HCT116 (cell line): ENCODE measurements at regions not wholly inside any gene's neighbourhood (a gene's known extent, or its start where the extent isn't known, plus 50 kb on each side); places are given as distances from the start of the nearest gene placed in this dataset.

Experiments
- ATAC-seq: fragments of 200-7000 bp; cut with Tn5 transposase; 2 replicates; pipeline ENCODE4 v1.9.1; 2020; ENCODE audit warnings: mild to moderate bottlenecking, moderate library complexity
- BruUV-seq: library from RNA; stranded (reverse); fragments of 400-500 nt; replicated peaks from 2 replicates; lab custom pipeline; 2021; lab: Mats Ljungman, UMichigan
- CTCF ChIA-PET: fragments of 300-600 bp; sonication (Branson Sonifier 250); formaldehyde crosslinking; loops from one replicate; lab custom pipeline; 2021; ENCODE audit warnings: antibody characterized with exemption; lab: Charles Lee
- POLR2A ChIA-PET: fragments of 300-600, 350-600 bp; sonication (Branson Sonifier 250); formaldehyde crosslinking; loops from one replicate; lab custom pipeline; 2021; ENCODE audit warnings: antibody characterized with exemption; lab: Charles Lee
- RAD21 ChIA-PET, 2 experiments: fragments of 300-600 bp; sonication (Branson Sonifier 250); formaldehyde crosslinking; loops; one replicate each; lab custom pipeline; 2023; ENCODE audit warnings: low total read pairs in 2 of 2; ENCODE audit not compliant: uncharacterized antibody in 2 of 2, unreplicated experiment in 2 of 2, low non-redundant PET in 1 of 2; lab: Charles Lee
- DNase-seq: peaks from one replicate; pipeline ENCODE4 v3.0.0-alpha.2; 2010; ENCODE audit warnings: low read depth, low spot score
- H2AFZ ChIP-seq: fragments of 200-600 bp; shearing (Covaris generic), sonication (generic); 2 replicates; pipeline ENCODE4 v1.6.1; 2017; ENCODE audit warnings: low read depth, mixed run types, mixed read lengths, antibody characterized with exemption, low read length; ENCODE audit not compliant: poor library complexity, severe bottlenecking
- H3K27ac ChIP-seq: 2 replicates; pipeline ENCODE4 v1.5.1; 2012; ENCODE audit warnings: low read depth, low read length
- H3K27me3 ChIP-seq: fragments of 200-600 bp; sonication (generic); 2 replicates; pipeline ENCODE4 v1.6.1; 2016; ENCODE audit warnings: mixed run types, low read length, mixed read lengths; ENCODE audit not compliant: insufficient read depth
- H3K36me3 ChIP-seq, 2 experiments: fragments of 200-500 bp in 1 of 2; fragments of 200-600 bp in 1 of 2; sonication (Bioruptor generic) in 1 of 2; sonication (generic) in 1 of 2; 2 replicates each; pipeline versions ENCODE4 v1.5.1 to v1.6.1; 2014 to 2016; ENCODE audit warnings: low read length in 2 of 2, inconsistent platforms in 1 of 2, mixed read lengths in 1 of 2, mixed run types in 1 of 2; ENCODE audit not compliant: insufficient read depth in 2 of 2, control insufficient read depth in 1 of 2
- H3K4me1 ChIP-seq, 2 experiments: fragments of 200-600 bp in 1 of 2; sonication (generic) in 1 of 2; 2 replicates each; pipeline versions ENCODE4 v1.5.1 to v1.6.1; 2012 to 2017; ENCODE audit warnings: low read length in 2 of 2, inconsistent platforms in 1 of 2, mild to moderate bottlenecking in 1 of 2, mixed read lengths in 1 of 2, mixed run types in 1 of 2, moderate library complexity in 1 of 2; ENCODE audit not compliant: insufficient read depth in 2 of 2, control insufficient read depth in 1 of 2
- H3K4me2 ChIP-seq: fragments of 200-600 bp; sonication (generic); 2 replicates; pipeline ENCODE4 v1.6.1; 2017; ENCODE audit warnings: mixed run types, low read length, mixed read lengths
- H3K4me3 ChIP-seq, 2 experiments: fragments of 200-600 bp in 1 of 2; sonication (generic) in 1 of 2; replicated peaks in 1 of 2; 2 replicates each; pipeline ENCODE4 v1.5.1; 2011 to 2016; ENCODE audit warnings: low read length in 2 of 2, control low read depth in 1 of 2, low read depth in 1 of 2, mild to moderate bottlenecking in 1 of 2, mixed read lengths in 1 of 2, mixed run types in 1 of 2
- H3K79me2 ChIP-seq: fragments of 200-600 bp; sonication (generic); 2 replicates; pipeline ENCODE4 v1.6.1; 2017; ENCODE audit warnings: mild to moderate bottlenecking, mixed run types, low read length, moderate library complexity, mixed read lengths; ENCODE audit not compliant: insufficient read depth
- H3K9ac ChIP-seq: fragments of 200-600 bp; sonication (generic); 2 replicates; pipeline ENCODE4 v1.6.1; 2016; ENCODE audit warnings: low read length, mixed read lengths
- H3K9me2 ChIP-seq: fragments of 200-600 bp; sonication (generic), shearing (Covaris generic); 2 replicates; pipeline ENCODE4 v1.6.1; 2017; ENCODE audit warnings: mixed run types, mild to moderate bottlenecking, moderate library complexity; ENCODE audit not compliant: insufficient read depth
- H3K9me3 ChIP-seq, 2 experiments: fragments of 200-500 bp in 1 of 2; fragments of 200-600 bp in 1 of 2; sonication (Bioruptor generic) in 1 of 2; sonication (generic) in 1 of 2; 2 replicates each; pipeline ENCODE4 v1.6.1; 2014 to 2017; ENCODE audit warnings: low read length in 2 of 2, mixed read lengths in 2 of 2, inconsistent platforms in 1 of 2, low read depth in 1 of 2, mild to moderate bottlenecking in 1 of 2, mixed run types in 1 of 2, moderate library complexity in 1 of 2; ENCODE audit not compliant: control insufficient read depth in 1 of 2, insufficient read depth in 1 of 2
- H4K20me1 ChIP-seq: fragments of 200-600 bp; sonication (generic), shearing (Covaris generic); 2 replicates; pipeline ENCODE4 v1.6.1; 2017; ENCODE audit warnings: mixed run types, mild to moderate bottlenecking, moderate library complexity; ENCODE audit not compliant: insufficient read depth
- CBX3 ChIP-seq: IDR thresholded peaks from 2 replicates; pipeline ENCODE4 v1.6.1; 2012; ENCODE audit warnings: low read depth
- EGR1 ChIP-seq: IDR thresholded peaks from 2 replicates; pipeline ENCODE4 v1.6.1; 2012; ENCODE audit warnings: low read depth
- JUND ChIP-seq: IDR thresholded peaks from 2 replicates; pipeline ENCODE4 v1.6.1; 2012
- SIN3A ChIP-seq: IDR thresholded peaks from 2 replicates; pipeline ENCODE4 v1.6.1; 2012; ENCODE audit warnings: low read depth
- SP1 ChIP-seq: IDR thresholded peaks from 2 replicates; pipeline ENCODE4 v1.6.1; 2012; ENCODE audit warnings: low read depth
- ZNF274 ChIP-seq: fragments of 200-500 bp; sonication (Bioruptor generic); IDR thresholded peaks from 2 replicates; pipeline ENCODE4 v1.6.1; 2014; ENCODE audit warnings: mild to moderate bottlenecking, low read depth, low read length, inconsistent platforms
- intact Hi-C: fragments of 100-400 bp; cut with micrococcal nuclease; formaldehyde crosslinking; loops from 2 replicates; pipeline ENCODE4 v1.10.0; 2022
- TF ChIP-seq, protein P1 (sequence below): IDR thresholded peaks from 2 replicates; pipeline ENCODE4 v1.6.1; 2012

DNA sequence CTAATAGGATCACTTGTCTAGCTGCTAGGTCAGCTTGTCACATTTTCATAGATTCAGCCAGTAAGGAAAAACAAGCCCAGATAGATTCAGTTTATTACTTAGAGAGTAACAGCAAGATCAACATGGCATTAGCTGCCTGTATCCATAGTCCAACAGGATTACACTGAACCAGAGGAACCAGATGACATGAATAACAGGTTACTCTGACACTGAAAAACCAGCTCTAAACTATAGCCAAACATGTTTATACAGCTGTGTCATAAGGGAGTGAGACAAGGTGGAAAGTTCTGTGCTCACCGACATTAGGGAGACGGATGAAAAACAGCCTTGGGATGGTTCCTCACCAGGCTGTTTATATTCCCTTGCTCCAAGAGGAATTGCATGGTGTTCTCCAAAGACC lies 102.9 kb upstream of the EOLA2 start (continued):
- no peak for TF ChIP-seq CBX3
- no peak for TF ChIP-seq ZNF274

DNA sequence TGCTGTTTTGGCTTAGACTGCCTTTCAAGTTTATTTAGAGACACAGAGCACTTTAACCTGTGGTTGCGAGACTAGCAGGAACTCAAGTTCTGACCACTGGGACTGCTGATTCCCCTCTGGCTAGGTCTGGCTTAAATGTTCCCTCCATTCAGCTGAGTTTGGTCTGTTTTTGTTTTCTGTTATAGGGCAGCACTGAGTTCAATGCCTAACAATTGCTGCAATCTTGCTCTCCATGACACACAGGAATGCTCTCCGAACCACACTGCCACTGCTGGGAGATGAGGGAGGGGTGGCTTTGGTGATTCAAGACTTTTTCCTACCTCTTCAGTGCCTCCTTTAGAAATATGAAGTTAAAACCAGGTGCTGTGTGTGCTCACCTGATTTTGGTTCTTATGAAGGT lies 106.3 kb upstream of the EOLA2 start:
- H3K4me3 ChIP-seq = no peak overlapping the region
- H3K9ac ChIP-seq = no peak overlapping the region
- H3K9me2 ChIP-seq = no peaks in the 10 kb centered on the region
- H3K79me2 ChIP-seq = no peaks in the 10 kb centered on the region
- H3K4me2 ChIP-seq = no peak overlapping the region
- no peak overlapping the region for H2AFZ ChIP-seq
- no peaks in the 10 kb centered on the region for H4K20me1 ChIP-seq
- H3K27ac ChIP-seq = no peak overlapping the region
- ChIA-PET CTCF (no interaction called here), POLR2A (no interaction called here), RAD21 (no interaction called here)
- no peaks in the 10 kb centered on the region for H3K9me3 ChIP-seq
- ATAC-seq = no peak
- DNase-seq = no peak
- H3K4me1 ChIP-seq = peaks cover 0 to 5% of the 10 kb centered on the region in 2 experiments; a peak in 1 of 4 replicates
- H3K27me3 ChIP-seq = no peaks in the 10 kb centered on the region
- no peaks in the 10 kb centered on the region for H3K36me3 ChIP-seq
- intact Hi-C loops = no loop called here
- TF ChIP-seq EGR1 (no peak), SP1 (no peak)
- TF ChIP-seq, protein P1, sequence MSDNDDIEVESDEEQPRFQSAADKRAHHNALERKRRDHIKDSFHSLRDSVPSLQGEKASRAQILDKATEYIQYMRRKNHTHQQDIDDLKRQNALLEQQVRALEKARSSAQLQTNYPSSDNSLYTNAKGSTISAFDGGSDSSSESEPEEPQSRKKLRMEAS = no peak
- TF ChIP-seq, all 23 proteins: peak for 0
- no TSS peak for BruUV-seq

DNA sequence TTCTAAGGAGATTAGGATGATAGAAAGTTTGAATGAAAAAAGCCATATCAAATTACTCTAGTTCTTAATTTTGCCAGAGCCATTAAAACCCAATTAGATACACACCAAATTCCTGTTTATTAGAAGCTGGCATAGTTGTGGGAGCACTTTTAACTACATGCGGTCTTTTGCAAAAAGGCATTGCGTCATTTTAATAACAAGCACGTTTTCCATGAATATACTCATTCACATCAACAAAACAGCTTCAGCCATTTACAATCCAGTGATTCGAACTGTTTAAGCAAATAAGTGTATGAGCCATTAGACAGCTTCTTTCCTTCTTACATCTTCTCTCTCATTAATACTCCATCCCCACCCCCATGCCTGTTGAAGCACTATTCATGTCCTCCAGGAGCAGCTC lies 109.5 kb upstream of the EOLA2 start:
- Histone ChIP-seq H3K9ac (no peak overlapping the region), H3K4me3 (no peak overlapping the region), H3K9me3 (no peaks in the 10 kb centered on the region), H3K9me2 (no peaks in the 10 kb centered on the region), H3K27me3 (no peaks in the 10 kb centered on the region), H3K27ac (no peak overlapping the region), H3K79me2 (no peaks in the 10 kb centered on the region), H3K4me1 (peaks cover 0 to 22% of the 10 kb centered on the region in 2 experiments; a peak in 2 of 4 replicates), H3K36me3 (no peaks in the 10 kb centered on the region), H4K20me1 (no peaks in the 10 kb centered on the region), H3K4me2 (no peak overlapping the region), H2AFZ (no peak overlapping the region)
- ATAC-seq (no peak), DNase-seq (no peak)
- RAD21 ChIA-PET = no interaction called here
- intact Hi-C loops = no loop called here
- TF ChIP-seq SIN3A (no peak), JUND (no peak)
- POLR2A ChIA-PET = no interaction called here
- no TSS peak for BruUV-seq
- CTCF ChIA-PET = no interaction called here
